SU-DHL-6 (cell line): ENCODE measurements at regions not wholly inside any gene's neighbourhood (a gene's known extent, or its start where the extent isn't known, plus 50 kb on each side); places are given as distances from the start of the nearest gene placed in this dataset.

ENCODE experiments used
- H2AFZ ChIP-seq: fragments of 200-600 bp; sonication (generic); 2 replicates; pipeline ENCODE4 v1.6.1; 2014; ENCODE audit warnings: low read depth, mild to moderate bottlenecking, moderate library complexity, mixed read lengths, antibody characterized with exemption, low read length; ENCODE audit not compliant: severe bottlenecking
- H3F3A ChIP-seq: fragments of 200-600 bp; shearing (Covaris generic); 2 replicates; pipeline ENCODE4 v1.6.0; 2016; ENCODE audit warnings: antibody characterized with exemption, mild to moderate bottlenecking; ENCODE audit not compliant: insufficient read depth
- H3K27ac ChIP-seq: fragments of 200-600 bp; sonication (generic); 2 replicates; pipeline ENCODE4 v1.5.1; 2016; ENCODE audit warnings: low read depth, mild to moderate bottlenecking, low read length, moderate library complexity, mixed read lengths
- H3K27me3 ChIP-seq: fragments of 200-600 bp; sonication (generic), shearing (Covaris generic); 2 replicates; pipeline ENCODE4 v1.6.0; 2014; ENCODE audit warnings: mild to moderate bottlenecking, low read length
- H3K36me3 ChIP-seq: fragments of 200-600 bp; sonication (generic); 2 replicates; pipeline ENCODE4 v1.6.1; 2014; ENCODE audit warnings: mild to moderate bottlenecking, low read length, mixed read lengths
- H3K4me2 ChIP-seq: fragments of 300-600, 200-600 bp; shearing (Covaris generic), sonication (generic); 2 replicates; pipeline ENCODE4 v1.6.0; 2014; ENCODE audit warnings: low read length, low read depth, mild to moderate bottlenecking; ENCODE audit not compliant: poor library complexity, severe bottlenecking
- H3K4me3 ChIP-seq: fragments of 200-600 bp; sonication (generic); 2 replicates; pipeline ENCODE4 v1.5.1; 2014; ENCODE audit warnings: antibody characterized with exemption, low read length, mild to moderate bottlenecking, mixed read lengths; ENCODE audit not compliant: insufficient read depth, poor library complexity, severe bottlenecking
- H3K79me2 ChIP-seq: fragments of 200-600 bp; sonication (generic); 2 replicates; pipeline ENCODE4 v1.6.1; 2014; ENCODE audit warnings: mild to moderate bottlenecking, low read length, moderate library complexity; ENCODE audit not compliant: insufficient read depth
- H3K9ac ChIP-seq: fragments of 200-600 bp; sonication (generic); 2 replicates; pipeline ENCODE4 v1.7.0; 2014; ENCODE audit warnings: mild to moderate bottlenecking, low read length
- H3K9me2 ChIP-seq: fragments of 200-600 bp; sonication (generic); replicated peaks from 2 replicates; pipeline ENCODE4 v1.6.1; 2014; ENCODE audit warnings: low read length; ENCODE audit not compliant: insufficient read depth
- H3K9me3 ChIP-seq: fragments of 200-600 bp; sonication (generic); 2 replicates; pipeline ENCODE4 v1.6.1; 2014; ENCODE audit warnings: low read length, mixed read lengths; ENCODE audit not compliant: insufficient read depth
- H4K20me1 ChIP-seq: fragments of 200-600 bp; sonication (generic); 2 replicates; pipeline ENCODE4 v1.6.1; 2014; ENCODE audit warnings: low read depth, mild to moderate bottlenecking, antibody characterized with exemption, low read length, moderate library complexity, mixed read lengths
- EZH2phosphoT487 ChIP-seq: fragments of 200-600 bp; sonication (generic), shearing (Covaris generic); conservative IDR thresholded peaks from 2 replicates; pipeline ENCODE4 v1.6.1; 2018; ENCODE audit warnings: mild to moderate bottlenecking, antibody characterized with exemption, low read length, moderate library complexity, mixed read lengths
- TF ChIP-seq, protein P1 (sequence below): fragments of 200-600 bp; sonication (generic); IDR thresholded peaks from one replicate; pipeline ENCODE4 v1.5.1; 2017; ENCODE audit warnings: antibody characterized with exemption, mild to moderate bottlenecking, low read length, moderate library complexity; ENCODE audit not compliant: insufficient read depth, poor library complexity, severe bottlenecking

DNA sequence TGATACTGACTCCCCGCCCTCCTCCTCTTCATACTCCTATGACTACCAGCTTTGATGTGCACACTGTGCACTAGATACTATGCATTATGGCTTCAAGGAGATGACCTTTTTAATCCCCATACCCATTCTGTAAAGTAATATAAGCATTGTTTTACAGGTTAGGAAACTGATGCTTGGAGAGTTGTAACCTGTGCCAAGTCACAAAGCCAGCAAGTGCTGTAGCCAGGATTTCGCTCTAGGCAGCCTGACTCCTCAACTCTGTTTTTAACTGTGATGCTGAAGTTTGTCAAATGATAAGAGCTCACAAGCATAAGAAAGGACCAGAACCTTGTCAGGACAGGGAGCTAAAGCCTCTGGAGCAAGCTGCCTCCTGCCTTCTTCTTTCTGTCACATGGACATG lies 461.3 kb downstream of the TMEM232 start:
- no peak overlapping the region for H2AFZ ChIP-seq
- no peaks in the 10 kb centered on the region for H3K79me2 ChIP-seq
- H3K27ac ChIP-seq, result no peak overlapping the region
- no peaks in the 10 kb centered on the region for H3K27me3 ChIP-seq
- H3K9ac ChIP-seq, result no peak overlapping the region
- no peaks in the 10 kb centered on the region for H3K9me2 ChIP-seq
- no peaks in the 10 kb centered on the region for H3K36me3 ChIP-seq
- H3F3A ChIP-seq, result no peaks in the 10 kb centered on the region
- no peak overlapping the region for H3K4me2 ChIP-seq
- no peak for TF ChIP-seq EZH2phosphoT487
- TF ChIP-seq, protein P1, sequence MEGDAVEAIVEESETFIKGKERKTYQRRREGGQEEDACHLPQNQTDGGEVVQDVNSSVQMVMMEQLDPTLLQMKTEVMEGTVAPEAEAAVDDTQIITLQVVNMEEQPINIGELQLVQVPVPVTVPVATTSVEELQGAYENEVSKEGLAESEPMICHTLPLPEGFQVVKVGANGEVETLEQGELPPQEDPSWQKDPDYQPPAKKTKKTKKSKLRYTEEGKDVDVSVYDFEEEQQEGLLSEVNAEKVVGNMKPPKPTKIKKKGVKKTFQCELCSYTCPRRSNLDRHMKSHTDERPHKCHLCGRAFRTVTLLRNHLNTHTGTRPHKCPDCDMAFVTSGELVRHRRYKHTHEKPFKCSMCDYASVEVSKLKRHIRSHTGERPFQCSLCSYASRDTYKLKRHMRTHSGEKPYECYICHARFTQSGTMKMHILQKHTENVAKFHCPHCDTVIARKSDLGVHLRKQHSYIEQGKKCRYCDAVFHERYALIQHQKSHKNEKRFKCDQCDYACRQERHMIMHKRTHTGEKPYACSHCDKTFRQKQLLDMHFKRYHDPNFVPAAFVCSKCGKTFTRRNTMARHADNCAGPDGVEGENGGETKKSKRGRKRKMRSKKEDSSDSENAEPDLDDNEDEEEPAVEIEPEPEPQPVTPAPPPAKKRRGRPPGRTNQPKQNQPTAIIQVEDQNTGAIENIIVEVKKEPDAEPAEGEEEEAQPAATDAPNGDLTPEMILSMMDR, result no peak
- H3K4me3 ChIP-seq, result no peak overlapping the region
- no peaks in the 10 kb centered on the region for H3K9me3 ChIP-seq
- no peaks in the 10 kb centered on the region for H4K20me1 ChIP-seq

DNA sequence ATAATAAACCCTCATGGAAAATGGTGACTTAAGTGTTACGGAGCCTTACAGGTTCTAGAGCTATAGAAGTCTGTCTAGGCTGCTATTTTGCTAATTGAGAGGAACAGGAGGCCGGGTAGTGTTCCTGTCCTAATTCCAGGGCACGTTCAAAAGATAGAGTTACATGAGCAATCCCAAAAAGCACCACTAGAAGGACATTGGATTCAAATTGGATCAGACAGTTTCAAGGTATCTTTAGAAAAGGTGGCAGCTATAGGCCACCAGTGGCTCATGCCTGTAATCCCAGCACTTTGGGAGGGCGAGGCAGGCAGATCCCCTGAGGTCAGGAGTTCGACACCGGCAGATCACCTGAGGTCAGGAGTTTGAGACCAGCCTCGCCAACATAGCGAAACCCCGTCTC lies 458.8 kb downstream of the TMEM232 start:
- TF ChIP-seq, protein P1, result no peak
- no peak for TF ChIP-seq EZH2phosphoT487
- Histone ChIP-seq H3K9me2 (no peaks in the 10 kb centered on the region), H3F3A (no peaks in the 10 kb centered on the region), H3K9me3 (no peaks in the 10 kb centered on the region), H3K36me3 (no peaks in the 10 kb centered on the region), H3K79me2 (no peaks in the 10 kb centered on the region), H4K20me1 (no peaks in the 10 kb centered on the region), H3K27me3 (no peaks in the 10 kb centered on the region), H3K27ac (no peak overlapping the region), H3K9ac (no peak overlapping the region), H3K4me3 (no peak overlapping the region), H2AFZ (no peak overlapping the region), H3K4me2 (no peak overlapping the region)

DNA sequence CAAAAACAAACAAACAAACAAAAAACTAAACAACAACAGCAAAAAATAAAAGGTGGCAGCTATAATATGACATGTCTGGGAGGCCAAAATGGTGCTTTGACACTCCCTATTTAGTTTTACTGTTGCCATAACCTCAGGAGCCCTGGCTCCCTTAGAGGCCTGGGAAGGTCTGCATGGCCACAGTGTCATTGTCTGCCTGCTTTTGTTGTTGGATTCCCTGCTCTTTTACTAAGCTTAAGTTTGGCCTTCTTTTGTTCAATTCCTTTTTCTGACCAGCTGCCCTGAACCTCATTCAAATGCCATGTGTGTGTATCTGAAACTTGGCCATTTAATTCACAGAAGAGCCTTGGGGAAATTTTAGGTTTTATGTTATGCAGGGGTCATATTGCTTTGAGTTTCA lies 458.2 kb downstream of the TMEM232 start:
- H3F3A ChIP-seq, result no peaks in the 10 kb centered on the region

More for the DNA sequence above, 458.2 kb downstream of the TMEM232 start:
- no peak overlapping the region for H3K4me2 ChIP-seq
- no peaks in the 10 kb centered on the region for H3K36me3 ChIP-seq
- H3K4me3 ChIP-seq, result no peak overlapping the region
- H3K27ac ChIP-seq, result no peak overlapping the region
- H4K20me1 ChIP-seq, result no peaks in the 10 kb centered on the region
- H3K9me3 ChIP-seq, result no peaks in the 10 kb centered on the region
- H3K9me2 ChIP-seq, result no peaks in the 10 kb centered on the region
- H3K27me3 ChIP-seq, result no peaks in the 10 kb centered on the region
- H3K9ac ChIP-seq, result no peak overlapping the region
- TF ChIP-seq, protein P1, result no peak
- TF ChIP-seq EZH2phosphoT487, result no peak
- no peak overlapping the region for H2AFZ ChIP-seq
- H3K79me2 ChIP-seq, result no peaks in the 10 kb centered on the region
